Stimulated activated naive CD8-positive, alpha-beta T cell treated with anti-CD3 and anti-CD28 coated beads, Interleukin-15, Interleukin-2, amounts not matched to agents 100 U/mL and 50 U/mL, for 24 hours (primary cell): ENCODE measurements at regions not wholly inside any gene's neighbourhood (a gene's known extent, or its start where the extent isn't known, plus 50 kb on each side); places are given as distances from the start of the nearest gene placed in this dataset.
"Not testable (repeated sequence)": the region's sequence is repeated elsewhere in the genome, so short reads cannot be mapped to it uniquely, and the experiment has no call there.

Experiments used
- ATAC-seq: fragments of 150-1000 bp; cut with Tn5 transposase; one replicate; pipeline ENCODE4 v1.10.0; 2021
- DNase-seq: peaks from one replicate; pipeline ENCODE4 v3.0.0; 2021

GRCh38 chr1:89436856-89437255 is 73.0 kb downstream of the GBP6 start:
- ATAC-seq = no peak
- DNase-seq = no peak

GRCh38 chr1:89438301-89438700 is 74.4 kb downstream of the GBP6 start:
- not testable (repeated sequence) for ATAC-seq, DNase-seq

GRCh38 chr1:89440911-89441310 is 77.1 kb downstream of the GBP6 start:
- ATAC-seq = no peak
- DNase-seq = no peak

GRCh38 chr1:89444791-89445190 is 79.8 kb upstream of the LRRC8B start:
- ATAC-seq = no peak
- DNase-seq = no peak

- peak; percentile 15 for DNase-seq
- ATAC-seq = peak; percentile 88
Observed at GRCh38 chr1:89451011-89451410, 73.6 kb upstream of the LRRC8B start.

- ATAC-seq (no peak), DNase-seq (no peak)
Observed at GRCh38 chr1:89453123-89453972, 71.3 kb upstream of the LRRC8B start.

- peak; percentile 41 for ATAC-seq
- peak; percentile 55 for DNase-seq
Observed at GRCh38 chr1:89454845-89455521, 69.6 kb upstream of the LRRC8B start.

GRCh38 chr1:89457046-89457445 is 67.6 kb upstream of the LRRC8B start:
- ATAC-seq = no peak
- DNase-seq = no peak

- no peak for ATAC-seq
- no peak for DNase-seq
Observed at GRCh38 chr1:89459081-89459480, 65.5 kb upstream of the LRRC8B start.

- DNase-seq (no peak), ATAC-seq (no peak)
Observed at GRCh38 chr1:89460325-89460724, 64.3 kb upstream of the LRRC8B start.

- ATAC-seq = no peak
- DNase-seq = no peak
Observed at GRCh38 chr1:89462250-89462649, 62.4 kb upstream of the LRRC8B start.

- ATAC-seq (peak; percentile 16), DNase-seq (peak; percentile 40)
Observed at GRCh38 chr1:89464008-89464407, 60.6 kb upstream of the LRRC8B start.

GRCh38 chr1:89465201-89465600 is 59.4 kb upstream of the LRRC8B start:
- DNase-seq (peak; percentile 23), ATAC-seq (peak; percentile 93)

- no peak for DNase-seq
- ATAC-seq = no peak
Observed at GRCh38 chr1:89466307-89466930, 58.2 kb upstream of the LRRC8B start.

GRCh38 chr1:89472253-89472652 is 52.4 kb upstream of the LRRC8B start:
- ATAC-seq (no peak), DNase-seq (no peak)

- DNase-seq = no peak
- ATAC-seq = no peak
Observed at GRCh38 chr1:89472886-89473417, 51.7 kb upstream of the LRRC8B start.
